Sigmoid colon (tissue), 6 donors: ENCODE measurements at regions not wholly inside any gene's neighbourhood (a gene's known extent, or its start where the extent isn't known, plus 50 kb on each side); places are given as distances from the start of the nearest gene placed in this dataset.

Experiments used
- DNase-seq: peaks from one replicate; pipeline ENCODE4 v3.0.0-alpha.2; 2019
- H3K27ac ChIP-seq, 4 donors: fragments of 200-600 bp; sonication (generic); one replicate each; pipeline ENCODE4 v1.5.1; 2016 to 2019; ENCODE audit warnings: mild to moderate bottlenecking in 1 of 4
- H3K27me3 ChIP-seq, 3 donors: fragments of 200-600 bp; sonication (generic); one replicate each; pipeline ENCODE4 v1.5.1; 2019; ENCODE audit warnings: mild to moderate bottlenecking in 1 of 3
- H3K36me3 ChIP-seq, 4 donors: fragments of 200-600 bp; sonication (generic); one replicate each; pipeline ENCODE4 v1.5.1; 2016 to 2019
- H3K4me1 ChIP-seq, 4 donors: fragments of 200-600 bp; sonication (generic); one replicate each; pipeline ENCODE4 v1.5.1; 2017 to 2019
- H3K4me3 ChIP-seq, 4 donors: fragments of 200-600 bp; sonication (generic); one replicate each; pipeline ENCODE4 v1.5.1; 2017 to 2019; ENCODE audit warnings: mild to moderate bottlenecking in 2 of 4, moderate library complexity in 1 of 4
- H3K9me3 ChIP-seq, 4 donors: fragments of 200-600 bp in 3 of 4; sonication (generic) in 3 of 4; one replicate each; pipeline versions ENCODE4 v1.5.1 to v1.6.1; 2013 to 2019
- EP300 ChIP-seq, 4 donors: sonication (generic); formaldehyde crosslinking; IDR thresholded peaks; one replicate each; pipeline ENCODE4 v1.6.1; 2017; ENCODE audit warnings: antibody characterized with exemption in 4 of 4
- POLR2A ChIP-seq, 2 donors: fragments of 450-650 bp; IDR thresholded peaks; one replicate each; pipeline ENCODE4 v1.6.1; 2016; ENCODE audit warnings: antibody characterized with exemption in 2 of 2, mild to moderate bottlenecking in 2 of 2, moderate library complexity in 2 of 2
- POLR2AphosphoS5 ChIP-seq, 4 donors: sonication (generic); formaldehyde crosslinking; IDR thresholded peaks; one replicate each; pipeline ENCODE4 v1.6.1; 2017; ENCODE audit warnings: antibody characterized with exemption in 4 of 4
- WGBS, 2 donors: extraction: QIAGEN DNeasy Blood & Tissue Kit; methylation state at CpG; one replicate each; pipeline ENCODE4 v1.1.7; 2013; 5-methylcytosine and 5-hydroxymethylcytosine counted together
- intact Hi-C: fragments of 100-400 bp; cut with DNase I; formaldehyde crosslinking; loops from one replicate; pipeline ENCODE4 v1.15.1; 2023
- TF ChIP-seq, protein P1 (sequence below), 4 experiments: fragments of 450-650 bp in 3 of 4; fragments of 200-600 bp in 1 of 4; IDR thresholded peaks; one replicate each; pipeline ENCODE4 v1.5.1; 2016 to 2019; ENCODE audit warnings: antibody characterized with exemption in 4 of 4, mild to moderate bottlenecking in 3 of 4, moderate library complexity in 2 of 4
- donor health status: healthy with polysubstance abuse.
- donor health status: healthy.

- WGBS, 2 donors: 80 to 86% methylated on average over 2 of the region's 2 CpGs
- no peak for TF ChIP-seq POLR2A (IDR thresholded peaks at IDR 0.05)
- TF ChIP-seq POLR2AphosphoS5 (IDR thresholded peaks at IDR 0.05): no peak
- TF ChIP-seq, protein P1, sequence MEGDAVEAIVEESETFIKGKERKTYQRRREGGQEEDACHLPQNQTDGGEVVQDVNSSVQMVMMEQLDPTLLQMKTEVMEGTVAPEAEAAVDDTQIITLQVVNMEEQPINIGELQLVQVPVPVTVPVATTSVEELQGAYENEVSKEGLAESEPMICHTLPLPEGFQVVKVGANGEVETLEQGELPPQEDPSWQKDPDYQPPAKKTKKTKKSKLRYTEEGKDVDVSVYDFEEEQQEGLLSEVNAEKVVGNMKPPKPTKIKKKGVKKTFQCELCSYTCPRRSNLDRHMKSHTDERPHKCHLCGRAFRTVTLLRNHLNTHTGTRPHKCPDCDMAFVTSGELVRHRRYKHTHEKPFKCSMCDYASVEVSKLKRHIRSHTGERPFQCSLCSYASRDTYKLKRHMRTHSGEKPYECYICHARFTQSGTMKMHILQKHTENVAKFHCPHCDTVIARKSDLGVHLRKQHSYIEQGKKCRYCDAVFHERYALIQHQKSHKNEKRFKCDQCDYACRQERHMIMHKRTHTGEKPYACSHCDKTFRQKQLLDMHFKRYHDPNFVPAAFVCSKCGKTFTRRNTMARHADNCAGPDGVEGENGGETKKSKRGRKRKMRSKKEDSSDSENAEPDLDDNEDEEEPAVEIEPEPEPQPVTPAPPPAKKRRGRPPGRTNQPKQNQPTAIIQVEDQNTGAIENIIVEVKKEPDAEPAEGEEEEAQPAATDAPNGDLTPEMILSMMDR (IDR thresholded peaks at IDR 0.05): no peak
- TF ChIP-seq EP300 (IDR thresholded peaks at IDR 0.05): no peak
- no peaks in the 10 kb centered on the region for H3K27me3 ChIP-seq
- no peak for DNase-seq
- peaks cover 0 to 18% (median 11%) of the 10 kb centered on the region in 4 donors for H3K4me1 ChIP-seq
- H3K27ac ChIP-seq: no peak overlapping the region
- H3K4me3 ChIP-seq: no peak overlapping the region
- H3K36me3 ChIP-seq: no peaks in the 10 kb centered on the region
- intact Hi-C loops: no loop called here
- peaks cover 0 to 6% (median 2%) of the 10 kb centered on the region in 4 donors for H3K9me3 ChIP-seq
Measured at GRCh38 chr10:61301575-61301974, 151.6 kb downstream of the TMEM26 start.

DNA sequence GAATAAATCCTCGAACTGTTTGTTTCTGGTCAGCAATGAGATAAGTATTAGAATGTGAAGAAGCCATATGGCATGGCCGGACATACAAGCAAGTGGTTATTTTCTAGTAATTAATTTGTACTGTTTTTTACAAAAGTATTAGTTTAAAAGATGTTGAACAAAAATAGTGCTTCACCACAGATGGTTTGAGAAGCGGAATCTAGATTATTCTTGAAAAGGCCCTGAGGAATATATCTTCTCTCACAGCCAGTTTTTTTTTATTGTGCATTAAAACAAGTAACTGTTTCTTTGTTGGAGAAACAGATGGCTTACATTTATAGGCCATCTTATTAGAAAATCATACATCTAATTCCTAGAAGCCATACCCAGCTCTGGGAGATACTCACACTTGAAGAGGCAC lies 153.3 kb downstream of the TMEM26 start:
- intact Hi-C loops: no loop called here
- no peak for DNase-seq
- no peak overlapping the region for H3K4me3 ChIP-seq
- H3K27me3 ChIP-seq: no peaks in the 10 kb centered on the region
- 83 to 87% methylated on average over 3 of the region's 3 CpGs for WGBS, 2 donors
- no peak overlapping the region for H3K27ac ChIP-seq
- no peaks in the 10 kb centered on the region for H3K36me3 ChIP-seq
- H3K4me1 ChIP-seq: peaks cover 0 to 18% (median 14%) of the 10 kb centered on the region in 4 donors
- H3K9me3 ChIP-seq: peaks cover 0 to 6% (median 2%) of the 10 kb centered on the region in 4 donors
- TF ChIP-seq, protein P1 (IDR thresholded peaks at IDR 0.05): no peak
- TF ChIP-seq POLR2A (IDR thresholded peaks at IDR 0.05): no peak
- TF ChIP-seq POLR2AphosphoS5 (IDR thresholded peaks at IDR 0.05): no peak
- TF ChIP-seq EP300 (IDR thresholded peaks at IDR 0.05): no peak

DNA sequence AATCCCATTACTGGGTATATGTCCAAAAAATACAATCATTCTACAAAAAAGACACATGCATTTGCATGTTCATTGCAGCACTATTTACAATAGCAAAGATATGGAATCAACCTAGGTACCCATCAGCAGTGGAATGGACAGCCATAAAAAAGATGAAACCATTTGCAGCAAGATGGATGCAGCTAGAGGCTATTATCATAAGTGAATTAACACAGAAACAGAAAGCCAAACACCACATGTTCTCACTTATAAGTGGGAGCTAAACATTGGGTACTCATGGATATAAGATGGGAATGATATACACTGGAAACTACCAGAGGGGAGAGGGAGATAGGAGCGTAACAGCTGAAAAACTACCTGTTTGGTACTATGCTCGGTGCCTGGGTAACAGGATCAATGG lies 154.0 kb downstream of the TMEM26 start:
- Histone ChIP-seq H3K4me3 (no peak overlapping the region), H3K9me3 (peaks cover 0 to 6% (median 2%) of the 10 kb centered on the region in 4 donors), H3K36me3 (no peaks in the 10 kb centered on the region), H3K27me3 (no peaks in the 10 kb centered on the region), H3K4me1 (peaks cover 0 to 23% (median 21%) of the 10 kb centered on the region in 4 donors), H3K27ac (no peak overlapping the region)
- DNase-seq: no peak
- WGBS, 2 donors: 94 to 97% methylated on average over 2 of the region's 2 CpGs
- intact Hi-C loops: no loop called here
- no peak for TF ChIP-seq POLR2AphosphoS5 (IDR thresholded peaks at IDR 0.05)
- no peak for TF ChIP-seq EP300 (IDR thresholded peaks at IDR 0.05)
- no peak for TF ChIP-seq POLR2A (IDR thresholded peaks at IDR 0.05)
- TF ChIP-seq, protein P1 (IDR thresholded peaks at IDR 0.05): no peak

DNA sequence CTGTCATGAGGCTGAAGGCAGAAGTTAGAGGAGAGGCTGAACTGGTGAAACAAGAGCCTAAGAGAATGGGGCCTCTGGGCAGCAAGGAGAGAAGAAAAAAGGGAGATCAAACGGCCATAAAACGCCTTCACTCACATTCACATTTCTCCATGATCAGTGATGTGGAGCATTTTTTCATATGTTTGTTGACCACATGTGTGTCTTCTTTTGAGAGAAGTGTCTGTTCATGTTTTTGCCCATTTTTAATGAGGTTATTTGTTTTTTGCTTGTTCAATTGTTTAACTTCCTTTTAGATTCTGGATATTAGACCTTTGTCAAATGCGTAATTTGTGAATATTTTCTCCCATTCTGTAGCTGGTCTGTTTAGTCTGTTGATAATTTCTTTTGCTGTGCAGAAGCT lies 155.0 kb downstream of the TMEM26 start:
- Histone ChIP-seq H3K36me3 (no peaks in the 10 kb centered on the region), H3K4me1 (peaks cover 0 to 26% (median 25%) of the 10 kb centered on the region in 4 donors), H3K27ac (no peak overlapping the region), H3K27me3 (no peaks in the 10 kb centered on the region), H3K4me3 (no peak overlapping the region), H3K9me3 (peaks cover 0 to 6% (median 2%) of the 10 kb centered on the region in 4 donors)
- intact Hi-C loops: no loop called here
- TF ChIP-seq POLR2A (IDR thresholded peaks at IDR 0.05) (no peak), POLR2AphosphoS5 (IDR thresholded peaks at IDR 0.05) (no peak), EP300 (IDR thresholded peaks at IDR 0.05) (no peak)
- TF ChIP-seq, protein P1 (IDR thresholded peaks at IDR 0.05): no peak
- 83 to 88% methylated on average over 3 of the region's 3 CpGs for WGBS, 2 donors
- DNase-seq: no peak

- no peak overlapping the region for H3K27ac ChIP-seq
- H3K4me3 ChIP-seq: no peak overlapping the region
- no peaks in the 10 kb centered on the region for H3K36me3 ChIP-seq
- intact Hi-C loops: no loop called here
- TF ChIP-seq POLR2AphosphoS5 (IDR thresholded peaks at IDR 0.05) (no peak), EP300 (IDR thresholded peaks at IDR 0.05) (no peak), POLR2A (IDR thresholded peaks at IDR 0.05) (no peak)
- TF ChIP-seq, protein P1 (IDR thresholded peaks at IDR 0.05): no peak
- no peaks in the 10 kb centered on the region for H3K27me3 ChIP-seq
- H3K4me1 ChIP-seq: peaks cover 0 to 18% (median 17%) of the 10 kb centered on the region in 4 donors
- no peak for DNase-seq
- peaks cover 0 to 6% (median 2%) of the 10 kb centered on the region in 4 donors for H3K9me3 ChIP-seq
Measured at GRCh38 chr10:61296161-61296560, 157.0 kb downstream of the TMEM26 start.
